ENCODE measurements at regions not wholly inside any gene's neighbourhood (a gene's known extent, or its start where the extent isn't known, plus 50 kb on each side); places are given as distances from the start of the nearest gene placed in this dataset.

GRCh38 chr2:23235292-23235691 is 149.7 kb upstream of the KLHL29 start:
- no peak overlapping the region for H3K4me3 ChIP-seq (ENCODE audit: low read depth, low read length)

GRCh38 chr2:23235736-23236135 is 149.2 kb upstream of the KLHL29 start:
- DNase-seq (ENCODE audit: low read depth, low spot score), result no peak
- no peak for TF ChIP-seq CTCF (IDR thresholded peaks at IDR 0.05; ENCODE audit: insufficient read depth, low read length, missing control alignments)
- POLR2A ChIA-PET, result no interaction called here
- H3K4me3 ChIP-seq (ENCODE audit: low read depth, low read length), result no peak overlapping the region
- CTCF ChIA-PET, result no interaction called here

More at GRCh38 chr2:23235292-23235691, 149.7 kb upstream of the KLHL29 start:
- ChIA-PET POLR2A (no interaction called here), CTCF (no interaction called here)
- TF ChIP-seq CTCF (IDR thresholded peaks at IDR 0.05; ENCODE audit: insufficient read depth, low read length, missing control alignments), result no peak
- no peak for DNase-seq (ENCODE audit: low read depth, low spot score)

GRCh38 chr2:23237147-23237546 is 147.8 kb upstream of the KLHL29 start:
- POLR2A ChIA-PET, result no interaction called here
- CTCF ChIA-PET, result no interaction called here
- TF ChIP-seq CTCF (IDR thresholded peaks at IDR 0.05; ENCODE audit: insufficient read depth, low read length, missing control alignments), result no peak
- no peak overlapping the region for H3K4me3 ChIP-seq (ENCODE audit: low read depth, low read length)
- no peak for DNase-seq (ENCODE audit: low read depth, low spot score)

GRCh38 chr2:23238011-23238657 is 146.8 kb upstream of the KLHL29 start:
- ChIA-PET CTCF (no interaction called here), POLR2A (no interaction called here)
- no peak overlapping the region for H3K4me3 ChIP-seq (ENCODE audit: low read depth, low read length)
- no peak for DNase-seq (ENCODE audit: low read depth, low spot score)
- no peak for TF ChIP-seq CTCF (IDR thresholded peaks at IDR 0.05; ENCODE audit: insufficient read depth, low read length, missing control alignments)

- CTCF ChIA-PET, result interaction anchor here (0.6 kb wide), 1 partner anchor 40 kb away, joined by 3 read pairs; no protein-coding TSS in a partner anchor
- POLR2A ChIA-PET, result no interaction called here
- DNase-seq (ENCODE audit: low read depth, low spot score), result no peak
These were observed 145.6 kb upstream of the KLHL29 start for GRCh38 chr2:23239374-23239773.

GRCh38 chr2:23241121-23241520 is 143.9 kb upstream of the KLHL29 start:
- no peak overlapping the region for H3K4me3 ChIP-seq (ENCODE audit: low read depth, low read length)
- ChIA-PET CTCF (no interaction called here), POLR2A (no interaction called here)
- no peak for TF ChIP-seq CTCF (IDR thresholded peaks at IDR 0.05; ENCODE audit: insufficient read depth, low read length, missing control alignments)
- DNase-seq (ENCODE audit: low read depth, low spot score), result no peak

More at GRCh38 chr2:23239374-23239773, 145.6 kb upstream of the KLHL29 start:
- H3K4me3 ChIP-seq (ENCODE audit: low read depth, low read length), result no peak overlapping the region
- no peak for TF ChIP-seq CTCF (IDR thresholded peaks at IDR 0.05; ENCODE audit: insufficient read depth, low read length, missing control alignments)

All from AG04449 (cell line).